ENCODE measurements at regions not wholly inside any gene's neighbourhood (a gene's known extent, or its start where the extent isn't known, plus 50 kb on each side); places are given as distances from the start of the nearest gene placed in this dataset.

DNA sequence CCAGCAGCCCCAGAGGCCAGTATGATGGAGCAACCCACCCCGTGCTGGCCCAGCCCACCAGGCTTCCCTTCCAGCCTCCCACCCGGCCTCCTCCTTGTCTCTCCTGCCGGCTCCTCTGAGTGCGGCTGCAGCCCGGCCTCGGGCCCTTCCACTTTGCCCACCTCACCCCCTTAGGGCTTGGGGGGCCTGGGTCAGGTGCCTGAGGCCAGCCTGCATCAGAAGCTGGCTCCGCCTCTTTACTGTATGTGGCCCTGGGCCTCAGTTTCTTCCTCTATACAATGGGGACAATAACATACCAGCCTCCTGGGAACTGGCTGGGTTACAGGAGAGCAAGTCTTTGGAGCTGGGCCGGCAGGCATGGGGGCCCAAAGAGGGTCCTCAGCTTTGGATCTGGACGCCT, 221.1 kb upstream of the CIBAR2 start:
- no peak for TF ChIP-seq EP300 (IDR thresholded peaks at IDR 0.05; ENCODE audit: low read depth)
- TF ChIP-seq, protein P1, sequence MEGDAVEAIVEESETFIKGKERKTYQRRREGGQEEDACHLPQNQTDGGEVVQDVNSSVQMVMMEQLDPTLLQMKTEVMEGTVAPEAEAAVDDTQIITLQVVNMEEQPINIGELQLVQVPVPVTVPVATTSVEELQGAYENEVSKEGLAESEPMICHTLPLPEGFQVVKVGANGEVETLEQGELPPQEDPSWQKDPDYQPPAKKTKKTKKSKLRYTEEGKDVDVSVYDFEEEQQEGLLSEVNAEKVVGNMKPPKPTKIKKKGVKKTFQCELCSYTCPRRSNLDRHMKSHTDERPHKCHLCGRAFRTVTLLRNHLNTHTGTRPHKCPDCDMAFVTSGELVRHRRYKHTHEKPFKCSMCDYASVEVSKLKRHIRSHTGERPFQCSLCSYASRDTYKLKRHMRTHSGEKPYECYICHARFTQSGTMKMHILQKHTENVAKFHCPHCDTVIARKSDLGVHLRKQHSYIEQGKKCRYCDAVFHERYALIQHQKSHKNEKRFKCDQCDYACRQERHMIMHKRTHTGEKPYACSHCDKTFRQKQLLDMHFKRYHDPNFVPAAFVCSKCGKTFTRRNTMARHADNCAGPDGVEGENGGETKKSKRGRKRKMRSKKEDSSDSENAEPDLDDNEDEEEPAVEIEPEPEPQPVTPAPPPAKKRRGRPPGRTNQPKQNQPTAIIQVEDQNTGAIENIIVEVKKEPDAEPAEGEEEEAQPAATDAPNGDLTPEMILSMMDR (IDR thresholded peaks at IDR 0.05), result no peak
- no peak for TF ChIP-seq POLR2A (IDR thresholded peaks at IDR 0.05)
